IMR-90 (cell line): ENCODE measurements at regions not wholly inside any gene's neighbourhood (a gene's known extent, or its start where the extent isn't known, plus 50 kb on each side); places are given as distances from the start of the nearest gene placed in this dataset.

Source experiments
- ATAC-seq: fragments of 200-7000 bp; cut with Tn5 transposase; 2 replicates; pipeline ENCODE4 v1.9.1; 2020; ENCODE audit warnings: low read depth, mild to moderate bottlenecking, moderate library complexity
- BruUV-seq: library from RNA; stranded (reverse); fragments of 400-500 nt; replicated peaks from 2 replicates; lab custom pipeline; 2021; lab: Mats Ljungman, UMichigan
- CTCF ChIA-PET: fragments of 300-600 bp; formaldehyde crosslinking; extraction: SDS; loops from one replicate; lab custom pipeline; 2021; ENCODE audit warnings: antibody characterized with exemption; lab: Yijun Ruan, JAX
- POLR2A ChIA-PET: fragments of 300-600 bp; sonication (Branson Sonifier 250); formaldehyde crosslinking; loops from one replicate; lab custom pipeline; 2022; ENCODE audit warnings: antibody characterized with exemption; ENCODE audit not compliant: unreplicated experiment; lab: Charles Lee
- DNase-seq: peaks from one replicate; pipeline ENCODE4 v3.0.0; 2013
- H2AFZ ChIP-seq: replicated peaks from 2 replicates; pipeline ENCODE3; 2013; ENCODE audit warnings: low read length, mild to moderate bottlenecking; ENCODE audit not compliant: poor library complexity
- H2AK5ac ChIP-seq: 2 replicates; pipeline ENCODE4 v1.6.1; 2013; ENCODE audit warnings: low read depth, low read length, inconsistent platforms
- H2AK9ac ChIP-seq: replicated peaks from 2 replicates; pipeline ENCODE3; 2013; ENCODE audit warnings: mild to moderate bottlenecking, low read depth, low read length, moderate library complexity; ENCODE audit not compliant: poor library complexity
- H2BK120ac ChIP-seq: 2 replicates; pipeline ENCODE4 v1.6.1; 2013; ENCODE audit warnings: low read depth, low read length, inconsistent platforms
- H2BK15ac ChIP-seq: 3 replicates; pipeline ENCODE4 v1.6.1; 2013; ENCODE audit warnings: low read depth, low read length, inconsistent platforms
- H2BK20ac ChIP-seq: 2 replicates; pipeline ENCODE4 v1.6.1; 2013; ENCODE audit warnings: low read depth, mild to moderate bottlenecking, inconsistent platforms, low read length, moderate library complexity
- H2BK5ac ChIP-seq: 2 replicates; pipeline ENCODE4 v1.6.1; 2013; ENCODE audit warnings: mild to moderate bottlenecking, low read depth, low read length, inconsistent platforms; ENCODE audit not compliant: poor library complexity, severe bottlenecking
- H3K14ac ChIP-seq: replicated peaks from 2 replicates; pipeline ENCODE4 v1.6.1; 2013; ENCODE audit warnings: low read depth, low read length, inconsistent platforms
- H3K18ac ChIP-seq: 2 replicates; pipeline ENCODE4 v1.6.1; 2013; ENCODE audit warnings: low read depth, low read length, control low read depth
- H3K23ac ChIP-seq: 2 replicates; pipeline ENCODE4 v1.6.1; 2013; ENCODE audit warnings: low read depth, low read length, inconsistent platforms
- H3K27ac ChIP-seq: 2 replicates; pipeline ENCODE4 v1.5.1; 2013; ENCODE audit warnings: mild to moderate bottlenecking, control low read depth, low read length; ENCODE audit not compliant: insufficient read depth
- H3K27me3 ChIP-seq: 2 replicates; pipeline ENCODE4 v1.6.1; 2013; ENCODE audit warnings: low read length; ENCODE audit not compliant: control insufficient read depth, insufficient read depth
- H3K36me3 ChIP-seq: 2 replicates; pipeline ENCODE4 v1.6.1; 2013; ENCODE audit warnings: low read length, mixed read lengths; ENCODE audit not compliant: control insufficient read depth, insufficient read depth
- H3K4ac ChIP-seq: 2 replicates; pipeline ENCODE4 v1.6.1; 2013; ENCODE audit warnings: low read depth, low read length, inconsistent platforms
- H3K4me1 ChIP-seq: 2 replicates; pipeline ENCODE4 v1.6.1; 2013; ENCODE audit warnings: low read length, mixed read lengths; ENCODE audit not compliant: control insufficient read depth, insufficient read depth
- H3K4me2 ChIP-seq: 2 replicates; pipeline ENCODE4 v1.6.1; 2013; ENCODE audit warnings: low read depth, mild to moderate bottlenecking, control low read depth, low read length, moderate library complexity
- H3K4me3 ChIP-seq: 2 replicates; pipeline ENCODE4 v1.5.1; 2013; ENCODE audit warnings: low read depth, mild to moderate bottlenecking, control low read depth, low read length, moderate library complexity; ENCODE audit not compliant: insufficient read depth
- H3K56ac ChIP-seq: 2 replicates; pipeline ENCODE4 v1.6.1; 2013; ENCODE audit warnings: low read length, inconsistent platforms; ENCODE audit not compliant: insufficient read depth; ENCODE audit errors: extremely low read depth
- H3K79me1 ChIP-seq, 2 experiments: 2 replicates each; pipeline ENCODE4 v1.6.1; 2013; ENCODE audit warnings: low read length in 2 of 2, inconsistent platforms in 1 of 2, low read depth in 1 of 2
- H3K9ac ChIP-seq: 2 replicates; pipeline ENCODE4 v1.6.1; 2013; ENCODE audit warnings: low read depth, low read length, control low read depth
- H3K9me1 ChIP-seq: 2 replicates; pipeline ENCODE4 v1.6.1; 2013; ENCODE audit warnings: low read length, inconsistent platforms; ENCODE audit not compliant: insufficient read depth
- H3K9me3 ChIP-seq: 2 replicates; pipeline ENCODE4 v1.6.1; 2013; ENCODE audit warnings: low read length; ENCODE audit not compliant: control insufficient read depth, insufficient read depth
- H4K20me1 ChIP-seq: 2 replicates; pipeline ENCODE4 v1.6.1; 2013; ENCODE audit warnings: low read length, inconsistent platforms; ENCODE audit not compliant: insufficient read depth
- H4K5ac ChIP-seq: 2 replicates; pipeline ENCODE4 v1.6.1; 2013; ENCODE audit warnings: mild to moderate bottlenecking, low read depth, low read length, control low read depth
- H4K8ac ChIP-seq, 2 experiments: 2 replicates each; pipeline ENCODE4 v1.6.1; 2013; ENCODE audit warnings: low read depth in 2 of 2, low read length in 2 of 2, control low read depth in 1 of 2, inconsistent platforms in 1 of 2
- H4K91ac ChIP-seq: 2 replicates; pipeline ENCODE4 v1.6.1; 2013; ENCODE audit warnings: low read depth, low read length, inconsistent platforms; ENCODE audit not compliant: insufficient read depth
- CHD1 ChIP-seq: IDR thresholded peaks from 2 replicates; pipeline ENCODE4 v1.6.1; 2012; ENCODE audit warnings: low read depth, low read length, improper control_type of control experiment
- MAZ ChIP-seq: IDR thresholded peaks from 2 replicates; pipeline ENCODE4 v1.6.1; 2012; ENCODE audit warnings: low read depth, mild to moderate bottlenecking, low read length, improper control_type of control experiment, moderate library complexity, borderline replicate concordance
- POLR2A ChIP-seq: IDR thresholded peaks from 2 replicates; pipeline ENCODE4 v1.6.1; 2012; ENCODE audit warnings: mild to moderate bottlenecking, low read depth, low read length
- WGBS, 2 experiments: methylation state at CpG; one replicate each; pipeline versions ENCODE4 v1.1.5 to v1.1.7; 2013; ENCODE audit warnings: missing lambda C conversion rate in 2 of 2; ENCODE audit not compliant: insufficient read length in 1 of 2; ENCODE audit errors: extremely low coverage in 2 of 2; 5-methylcytosine and 5-hydroxymethylcytosine counted together
- dilution Hi-C: fragments of 300-500 bp; cut with HindIII; formaldehyde crosslinking; loops from one replicate; pipeline ENCODE4 v1.14.3; 2018; ENCODE audit warnings: low sequenced_read_pairs; ENCODE audit not compliant: unreplicated experiment
- in situ Hi-C: fragments of 300-500 bp; cut with MboI; formaldehyde crosslinking; loops from 3 replicates; pipeline ENCODE4 v1.14.3; 2019; ENCODE audit warnings: low sequenced_read_pairs, inconsistent platforms, mixed read lengths
- intact Hi-C: fragments of 100-400 bp; cut with micrococcal nuclease; formaldehyde crosslinking; loops from 2 replicates; pipeline ENCODE4 v1.10.0; 2022
- TF ChIP-seq, protein P1 (sequence below): fragments of 150-350 bp; IDR thresholded peaks from 2 replicates; pipeline ENCODE4 v1.6.1; 2016; ENCODE audit warnings: low read depth, mild to moderate bottlenecking, low read length, moderate library complexity, borderline replicate concordance

DNA sequence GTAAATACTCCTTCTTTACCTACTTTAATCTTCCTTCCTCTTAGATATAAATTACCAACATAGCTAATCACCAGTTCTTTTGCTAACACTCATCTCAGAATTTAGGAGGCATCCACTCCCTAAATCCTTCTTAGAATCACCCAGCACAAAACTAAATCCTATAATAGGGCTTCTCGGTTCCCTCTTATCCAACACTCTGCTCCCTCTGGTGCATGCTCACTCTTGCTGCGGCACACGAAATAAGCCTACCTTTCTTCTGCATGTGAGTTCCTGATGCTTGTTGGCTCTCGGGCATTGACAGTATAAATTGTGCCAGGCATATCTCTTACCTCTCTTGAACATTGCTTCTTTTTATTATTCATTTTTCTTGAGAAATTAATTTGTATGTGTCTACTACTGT lies 61.0 kb downstream of the OR5AK2 start:
- ChIA-PET POLR2A (no interaction called here), CTCF (no interaction called here)
- H3K9me3 ChIP-seq: no peaks in the 10 kb centered on the region
- no peaks in the 10 kb centered on the region for H3K36me3 ChIP-seq
- no peak overlapping the region for H2AK5ac ChIP-seq
- H4K20me1 ChIP-seq: no peaks in the 10 kb centered on the region
- BruUV-seq: no TSS peak
- no peaks in the 10 kb centered on the region for H3K4me1 ChIP-seq
- intact Hi-C loops (no loop called here), dilution Hi-C loops (no loop called here), in situ Hi-C loops (no loop called here)
- no peak overlapping the region for H3K18ac ChIP-seq
- no peak overlapping the region for H3K27ac ChIP-seq
- no CpG with 5 or more reads among the region's 4 CpGs for WGBS, 2 experiments
- no peaks in the 10 kb centered on the region for H3K79me1 ChIP-seq
- H2BK5ac ChIP-seq: no peak overlapping the region
- no peak overlapping the region for H3K56ac ChIP-seq
- H3K27me3 ChIP-seq: no peaks in the 10 kb centered on the region
- no peak overlapping the region for H3K9ac ChIP-seq
- H2BK120ac ChIP-seq: no peak overlapping the region
- H2AK9ac ChIP-seq: no peak overlapping the region
- no peak overlapping the region for H3K4ac ChIP-seq
- H2BK15ac ChIP-seq: no peak overlapping the region
- no peak overlapping the region for H4K91ac ChIP-seq
- TF ChIP-seq, protein P1, sequence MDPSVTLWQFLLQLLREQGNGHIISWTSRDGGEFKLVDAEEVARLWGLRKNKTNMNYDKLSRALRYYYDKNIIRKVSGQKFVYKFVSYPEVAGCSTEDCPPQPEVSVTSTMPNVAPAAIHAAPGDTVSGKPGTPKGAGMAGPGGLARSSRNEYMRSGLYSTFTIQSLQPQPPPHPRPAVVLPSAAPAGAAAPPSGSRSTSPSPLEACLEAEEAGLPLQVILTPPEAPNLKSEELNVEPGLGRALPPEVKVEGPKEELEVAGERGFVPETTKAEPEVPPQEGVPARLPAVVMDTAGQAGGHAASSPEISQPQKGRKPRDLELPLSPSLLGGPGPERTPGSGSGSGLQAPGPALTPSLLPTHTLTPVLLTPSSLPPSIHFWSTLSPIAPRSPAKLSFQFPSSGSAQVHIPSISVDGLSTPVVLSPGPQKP: no peak
- TF ChIP-seq MAZ (no peak), POLR2A (no peak), CHD1 (no peak)
- H2AFZ ChIP-seq: no peak overlapping the region
- H3K23ac ChIP-seq: no peak overlapping the region
- DNase-seq (no peak), ATAC-seq (no peak)
- no peak overlapping the region for H2BK20ac ChIP-seq
- no peak overlapping the region for H4K5ac ChIP-seq
- H3K9me1 ChIP-seq: no peaks in the 10 kb centered on the region
- H4K8ac ChIP-seq: no peak overlapping the region
- H3K4me2 ChIP-seq: no peak overlapping the region
- H3K14ac ChIP-seq: no peak overlapping the region
- no peak overlapping the region for H3K4me3 ChIP-seq
